Trophoblast cell (in vitro differentiated cells and primary cell): ENCODE measurements at regions not wholly inside any gene's neighbourhood (a gene's known extent, or its start where the extent isn't known, plus 50 kb on each side); places are given as distances from the start of the nearest gene placed in this dataset.

ENCODE experiments used
- DNase-seq, 2 donors: peaks; one replicate each; pipeline ENCODE4 v3.0.0-alpha.2; 2016
- H2AFZ ChIP-seq: 2 replicates; pipeline ENCODE4 v1.6.1; 2013; ENCODE audit warnings: low read length, moderate library complexity, mild to moderate bottlenecking; ENCODE audit not compliant: insufficient read depth, poor library complexity
- H2AK5ac ChIP-seq: 2 replicates; pipeline ENCODE4 v1.6.1; 2013; ENCODE audit warnings: mild to moderate bottlenecking, low read length
- H2BK120ac ChIP-seq: 2 replicates; pipeline ENCODE4 v1.6.1; 2013; ENCODE audit warnings: low read length, mild to moderate bottlenecking, moderate library complexity; ENCODE audit not compliant: insufficient read depth, poor library complexity
- H2BK12ac ChIP-seq: 2 replicates; pipeline ENCODE4 v1.6.1; 2013; ENCODE audit warnings: mild to moderate bottlenecking, low read length, moderate library complexity
- H2BK5ac ChIP-seq: 2 replicates; pipeline ENCODE4 v1.6.1; 2013; ENCODE audit warnings: low read length, low read depth, moderate library complexity, mild to moderate bottlenecking; ENCODE audit not compliant: poor library complexity
- H3K14ac ChIP-seq: 2 replicates; pipeline ENCODE4 v1.6.1; 2013; ENCODE audit warnings: mild to moderate bottlenecking, low read length
- H3K18ac ChIP-seq: 2 replicates; pipeline ENCODE4 v1.6.1; 2013; ENCODE audit warnings: mild to moderate bottlenecking, low read length
- H3K23ac ChIP-seq: 2 replicates; pipeline ENCODE4 v1.6.1; 2013; ENCODE audit warnings: low read length
- H3K27ac ChIP-seq: 2 replicates; pipeline ENCODE4 v1.5.1; 2013; ENCODE audit warnings: low read depth, mild to moderate bottlenecking, inconsistent platforms, low read length, moderate library complexity
- H3K27me3 ChIP-seq: 2 replicates; pipeline ENCODE4 v1.6.1; 2013; ENCODE audit warnings: inconsistent platforms, mild to moderate bottlenecking, low read length, moderate library complexity; ENCODE audit not compliant: insufficient read depth
- H3K36me3 ChIP-seq, 2 experiments: 1 replicate in 1 of 2; 2 replicates in 1 of 2; pipeline ENCODE4 v1.6.1; 2013; ENCODE audit warnings: low read length in 2 of 2, mild to moderate bottlenecking in 2 of 2, moderate library complexity in 1 of 2; ENCODE audit not compliant: insufficient read depth in 2 of 2, control insufficient read depth in 1 of 2
- H3K4ac ChIP-seq: 2 replicates; pipeline ENCODE4 v1.6.1; 2013; ENCODE audit warnings: low read depth, mild to moderate bottlenecking, low read length, moderate library complexity
- H3K4me1 ChIP-seq, 2 experiments: 1 replicate in 1 of 2; 2 replicates in 1 of 2; pipeline ENCODE4 v1.6.1; 2013; ENCODE audit warnings: low read length in 2 of 2, mild to moderate bottlenecking in 2 of 2, moderate library complexity in 1 of 2; ENCODE audit not compliant: insufficient read depth in 2 of 2, control insufficient read depth in 1 of 2
- H3K4me2 ChIP-seq: 2 replicates; pipeline ENCODE4 v1.6.1; 2013; ENCODE audit warnings: inconsistent platforms, mild to moderate bottlenecking, low read length, moderate library complexity
- H3K4me3 ChIP-seq: 2 replicates; pipeline ENCODE4 v1.5.1; 2013; ENCODE audit warnings: mild to moderate bottlenecking, low read depth, low read length, inconsistent platforms
- H3K79me1 ChIP-seq: one replicate; pipeline ENCODE4 v1.6.1; 2013; ENCODE audit warnings: low read length
- H3K79me2 ChIP-seq: 2 replicates; pipeline ENCODE4 v1.6.1; 2013; ENCODE audit warnings: low read length, mild to moderate bottlenecking; ENCODE audit not compliant: control insufficient read depth, insufficient read depth, poor library complexity
- H3K9ac ChIP-seq: 2 replicates; pipeline ENCODE4 v1.6.1; 2013; ENCODE audit warnings: mild to moderate bottlenecking, low read length
- H3K9me3 ChIP-seq: 2 replicates; pipeline ENCODE4 v1.6.1; 2013; ENCODE audit warnings: low read depth, mild to moderate bottlenecking, control low read depth, inconsistent platforms, low read length; ENCODE audit not compliant: insufficient read depth
- H4K12ac ChIP-seq: 2 replicates; pipeline ENCODE4 v1.6.1; 2013; ENCODE audit warnings: low read depth, mild to moderate bottlenecking, low read length, moderate library complexity
- H4K8ac ChIP-seq: 2 replicates; pipeline ENCODE4 v1.6.1; 2013; ENCODE audit warnings: low read depth, mild to moderate bottlenecking, low read length, moderate library complexity
- H4K91ac ChIP-seq: one replicate; pipeline ENCODE4 v1.6.1; 2013; ENCODE audit warnings: low read depth, mild to moderate bottlenecking, low read length, moderate library complexity
- WGBS: extraction: QIAGEN DNeasy Blood & Tissue Kit; methylation state at CpG from one replicate; pipeline ENCODE4 v1.1.7; 2013; ENCODE audit warnings: missing lambda C conversion rate; ENCODE audit not compliant: insufficient read length, insufficient coverage; ENCODE audit errors: extremely low coverage; 5-methylcytosine and 5-hydroxymethylcytosine counted together

DNA sequence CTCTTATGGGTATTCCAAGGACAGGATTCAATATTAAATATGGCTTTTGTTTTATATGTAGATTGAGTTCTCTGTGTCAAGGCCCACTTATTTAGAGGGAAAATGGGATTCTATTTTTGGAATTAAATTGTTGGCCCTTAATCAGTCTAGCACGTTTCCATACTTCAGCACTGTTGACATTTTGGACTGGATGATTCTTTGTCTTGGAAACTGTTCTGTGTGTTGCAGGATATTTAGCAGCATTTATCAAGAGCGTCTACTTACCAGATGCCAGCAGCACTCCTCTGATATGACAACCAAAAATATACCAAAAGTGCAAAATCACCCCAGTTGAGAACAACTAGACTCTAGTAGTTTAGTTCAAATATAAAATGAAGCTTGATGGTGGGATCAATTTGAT lies 1027.0 kb upstream of the COX7C start:
- H2BK5ac ChIP-seq: no peak overlapping the region
- no peak overlapping the region for H4K8ac ChIP-seq
- H3K36me3 ChIP-seq: no peaks in the 10 kb centered on the region
- H3K14ac ChIP-seq: no peak overlapping the region
- H2AFZ ChIP-seq: no peak overlapping the region
- H4K12ac ChIP-seq: no peak overlapping the region
- no peak overlapping the region for H3K18ac ChIP-seq
- H3K23ac ChIP-seq: no peak overlapping the region
- H3K9me3 ChIP-seq: no peaks in the 10 kb centered on the region
- no peak overlapping the region for H2BK120ac ChIP-seq
- DNase-seq: no peak
- no CpG with 5 or more reads among the region's 2 CpGs for WGBS
- no peak overlapping the region for H4K91ac ChIP-seq
- no peaks in the 10 kb centered on the region for H3K79me2 ChIP-seq
- peaks cover 2 to 3% of the 10 kb centered on the region in 2 experiments for H3K4me1 ChIP-seq
- H3K4ac ChIP-seq: no peak overlapping the region
- H3K4me2 ChIP-seq: no peak overlapping the region
- no peak overlapping the region for H2BK12ac ChIP-seq
- H2AK5ac ChIP-seq: no peak overlapping the region
- H3K4me3 ChIP-seq: no peak overlapping the region
- H3K79me1 ChIP-seq: no peaks in the 10 kb centered on the region
- H3K27me3 ChIP-seq: no peaks in the 10 kb centered on the region
- H3K9ac ChIP-seq: no peak overlapping the region
- no peak overlapping the region for H3K27ac ChIP-seq

DNA sequence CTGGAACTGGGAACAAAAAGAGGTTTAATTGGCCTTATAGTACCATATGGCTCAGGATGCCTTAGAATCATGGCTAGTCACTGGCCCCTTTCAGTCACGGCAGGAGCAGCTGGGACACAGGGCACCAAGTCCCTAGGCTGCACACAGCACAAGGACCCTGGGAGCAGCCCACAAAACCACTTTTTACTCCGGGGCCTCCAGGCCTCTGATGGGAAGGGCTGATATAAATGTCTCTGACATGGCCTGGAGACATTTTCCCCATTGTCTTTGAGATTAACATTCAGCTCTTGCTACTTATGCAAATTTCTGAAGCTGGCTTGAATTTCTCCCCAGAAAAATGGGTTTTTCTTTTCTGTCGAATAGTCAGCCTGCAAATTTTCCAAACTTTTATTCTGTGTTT lies 1026.4 kb upstream of the COX7C start:
- Histone ChIP-seq H3K23ac (no peak overlapping the region), H3K4me1 (peaks cover 2 to 3% of the 10 kb centered on the region in 2 experiments), H2BK5ac (no peak overlapping the region), H3K79me1 (no peaks in the 10 kb centered on the region), H3K27ac (no peak overlapping the region), H3K4ac (no peak overlapping the region), H2AFZ (no peak overlapping the region), H2AK5ac (no peak overlapping the region), H4K8ac (no peak overlapping the region), H3K9me3 (no peaks in the 10 kb centered on the region), H3K18ac (no peak overlapping the region), H3K79me2 (no peaks in the 10 kb centered on the region), H4K12ac (no peak overlapping the region), H3K27me3 (no peaks in the 10 kb centered on the region), H3K14ac (no peak overlapping the region), H3K36me3 (no peaks in the 10 kb centered on the region), H2BK12ac (no peak overlapping the region), H3K4me3 (no peak overlapping the region), H3K9ac (no peak overlapping the region), H2BK120ac (no peak overlapping the region), H4K91ac (no peak overlapping the region), H3K4me2 (no peak overlapping the region)
- no peak for DNase-seq
- no CpG with 5 or more reads among the region's 3 CpGs for WGBS

DNA sequence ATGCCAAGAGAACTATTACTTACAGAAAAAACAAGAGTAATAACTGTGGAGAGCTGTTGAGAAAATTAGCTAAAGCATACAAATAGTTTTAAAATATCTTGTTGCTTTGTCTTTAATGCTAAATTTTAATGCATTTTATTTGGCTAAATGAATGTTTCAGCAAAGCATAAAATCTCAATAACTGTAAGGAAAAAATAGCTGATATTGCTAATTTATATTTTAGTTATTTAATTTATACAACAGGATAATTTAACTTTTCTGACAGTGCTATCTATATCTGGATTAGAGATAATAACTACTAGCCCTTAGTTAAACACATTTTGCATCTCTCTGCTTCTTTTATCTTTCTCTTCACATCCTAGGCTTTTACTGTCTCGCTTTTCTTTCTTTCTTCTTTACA lies 1014.9 kb upstream of the COX7C start:
- Histone ChIP-seq H3K4ac (no peak overlapping the region), H3K36me3 (no peaks in the 10 kb centered on the region), H4K8ac (no peak overlapping the region), H3K27me3 (no peaks in the 10 kb centered on the region), H3K18ac (no peak overlapping the region), H3K4me2 (no peak overlapping the region), H4K91ac (no peak overlapping the region), H2BK12ac (no peak overlapping the region), H3K9ac (no peak overlapping the region), H3K14ac (no peak overlapping the region), H3K23ac (no peak overlapping the region), H2BK5ac (no peak overlapping the region), H3K4me1 (peaks cover 0 to 5% of the 10 kb centered on the region in 2 experiments), H3K4me3 (no peak overlapping the region), H3K79me1 (no peaks in the 10 kb centered on the region), H4K12ac (no peak overlapping the region), H3K27ac (no peak overlapping the region), H3K79me2 (no peaks in the 10 kb centered on the region), H2AK5ac (no peak overlapping the region), H3K9me3 (no peaks in the 10 kb centered on the region), H2BK120ac (no peak overlapping the region), H2AFZ (no peak overlapping the region)
- DNase-seq: no peak
- 100% methylated on average over 1 of the region's 1 CpG for WGBS

DNA sequence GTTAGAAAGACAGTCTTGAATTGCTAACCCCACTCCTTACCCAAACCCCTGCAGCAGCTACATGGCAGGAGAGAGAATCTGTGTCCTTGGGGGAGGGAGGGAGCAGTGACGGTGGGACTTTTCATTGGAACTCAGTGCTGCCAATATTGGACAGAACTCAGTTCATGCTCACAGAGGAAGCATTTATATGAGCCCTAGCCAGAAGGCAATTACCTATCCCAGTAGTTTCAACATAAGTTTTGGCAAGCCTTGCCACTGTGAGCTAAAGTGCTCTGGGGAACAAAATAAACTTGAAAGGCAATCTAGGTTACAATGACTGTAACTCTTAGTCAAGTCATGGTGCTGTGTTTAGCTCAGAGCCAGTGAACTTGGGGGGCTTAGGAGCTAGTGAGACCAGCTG lies 1013.4 kb upstream of the COX7C start:
- no peak overlapping the region for H2BK12ac ChIP-seq
- H3K79me1 ChIP-seq: no peaks in the 10 kb centered on the region
- no peak overlapping the region for H4K91ac ChIP-seq
- no peaks in the 10 kb centered on the region for H3K9me3 ChIP-seq
- H3K4me2 ChIP-seq: no peak overlapping the region
- H2BK5ac ChIP-seq: no peak overlapping the region
- H3K4me3 ChIP-seq: no peak overlapping the region
- no peak overlapping the region for H3K18ac ChIP-seq
- H3K23ac ChIP-seq: no peak overlapping the region
- no peak overlapping the region for H2BK120ac ChIP-seq
- H2AFZ ChIP-seq: no peak overlapping the region
- H3K4me1 ChIP-seq: peaks cover 0 to 5% of the 10 kb centered on the region in 2 experiments
- no peaks in the 10 kb centered on the region for H3K27me3 ChIP-seq
- no peak overlapping the region for H2AK5ac ChIP-seq
- no peak overlapping the region for H3K9ac ChIP-seq
- H3K36me3 ChIP-seq: no peaks in the 10 kb centered on the region
- WGBS: no CpG with 5 or more reads among the region's 1 CpG
- H4K8ac ChIP-seq: no peak overlapping the region
- no peak overlapping the region for H3K27ac ChIP-seq
- H3K14ac ChIP-seq: no peak overlapping the region
- DNase-seq: no peak
- no peaks in the 10 kb centered on the region for H3K79me2 ChIP-seq
- H3K4ac ChIP-seq: no peak overlapping the region
- H4K12ac ChIP-seq: no peak overlapping the region
